ENCODE measurements at regions not wholly inside any gene's neighbourhood (a gene's known extent, or its start where the extent isn't known, plus 50 kb on each side); places are given as distances from the start of the nearest gene placed in this dataset.

- Mint-ChIP-seq H3K4me1 (no peaks in the 10 kb centered on the region), H3K27me3 (ENCODE audit: low read depth in 3 of 3) (peaks cover 0 to 2% (median 0%) of the 10 kb centered on the region in 3 donors), H3K27ac (no peak overlapping the region), H3K4me3 (no peak overlapping the region), H3K9me3 (peaks cover 4 to 23% (median 10%) of the 10 kb centered on the region in 7 donors), H3K36me3 (no peaks in the 10 kb centered on the region)
- intact Hi-C loops (cut with micrococcal nuclease), result no loop called here
- Histone ChIP-seq H3K9ac (ENCODE audit: insufficient read depth, low read length, poor library complexity, severe bottlenecking) (no peak overlapping the region), H3K9me3 (replicated peaks in 1 of 2; ENCODE audit: control insufficient read depth in 1 of 2, insufficient read depth in 1 of 2, low read length in 2 of 2) (peaks cover 3 to 6% of the 10 kb centered on the region in 2 donors), H2AFZ (ENCODE audit: insufficient read depth, low read depth, low read length, poor library complexity, severe bottlenecking) (no peak overlapping the region), H3K4me1 (ENCODE audit: control insufficient read depth in 1 of 2, insufficient read depth in 2 of 2, low read length in 2 of 2) (no peaks in the 10 kb centered on the region), H3K36me3 (replicated peaks in 1 of 2; ENCODE audit: control insufficient read depth in 1 of 2, insufficient read depth in 2 of 2, low read length in 2 of 2) (no peaks in the 10 kb centered on the region), H3K4me3 (replicated peaks in 1 of 3; ENCODE audit: low read depth in 2 of 3, low read length in 3 of 3) (no peak overlapping the region), H3K27me3 (ENCODE audit: control insufficient read depth in 2 of 2, insufficient read depth in 2 of 2, low read length in 2 of 2) (no peaks in the 10 kb centered on the region), H3K79me2 (ENCODE audit: insufficient read depth, low read length) (no peaks in the 10 kb centered on the region), H3K27ac (ENCODE audit: low read depth in 1 of 2, low read length in 2 of 2) (no peak overlapping the region), H4K20me1 (ENCODE audit: insufficient read depth, low read length) (no peaks in the 10 kb centered on the region), H3K4me2 (replicated peaks; ENCODE audit: extremely low read depth, low read length, poor library complexity, severe bottlenecking) (no peak overlapping the region)
- no peak for TF ChIP-seq CTCF (IDR thresholded peaks at IDR 0.05)
- WGBS (ENCODE audit: insufficient coverage), result 86% methylated on average over 3 of the region's 4 CpGs
- DNase-seq, result no peak
Measured at GRCh38 chr12:29879606-29880308, 96.0 kb upstream of the TMTC1 start.

GRCh38 chr12:29869946-29870345, 86.2 kb upstream of the TMTC1 start:
- Histone ChIP-seq H3K27ac (ENCODE audit: low read depth in 1 of 2, low read length in 2 of 2) (no peak overlapping the region), H3K4me3 (replicated peaks in 1 of 3; ENCODE audit: low read depth in 2 of 3, low read length in 3 of 3) (no peak overlapping the region), H3K79me2 (ENCODE audit: insufficient read depth, low read length) (no peaks in the 10 kb centered on the region), H3K9ac (ENCODE audit: insufficient read depth, low read length, poor library complexity, severe bottlenecking) (no peak overlapping the region), H3K4me2 (replicated peaks; ENCODE audit: extremely low read depth, low read length, poor library complexity, severe bottlenecking) (no peak overlapping the region), H2AFZ (ENCODE audit: insufficient read depth, low read depth, low read length, poor library complexity, severe bottlenecking) (no peak overlapping the region), H3K4me1 (ENCODE audit: control insufficient read depth in 1 of 2, insufficient read depth in 2 of 2, low read length in 2 of 2) (no peaks in the 10 kb centered on the region), H3K27me3 (ENCODE audit: control insufficient read depth in 2 of 2, insufficient read depth in 2 of 2, low read length in 2 of 2) (no peaks in the 10 kb centered on the region), H4K20me1 (ENCODE audit: insufficient read depth, low read length) (no peaks in the 10 kb centered on the region), H3K36me3 (replicated peaks in 1 of 2; ENCODE audit: control insufficient read depth in 1 of 2, insufficient read depth in 2 of 2, low read length in 2 of 2) (no peaks in the 10 kb centered on the region), H3K9me3 (replicated peaks in 1 of 2; ENCODE audit: control insufficient read depth in 1 of 2, insufficient read depth in 1 of 2, low read length in 2 of 2) (peaks cover 0 to 3% of the 10 kb centered on the region in 2 donors)
- DNase-seq, result no peak
- no peak for TF ChIP-seq CTCF (IDR thresholded peaks at IDR 0.05)
- intact Hi-C loops (cut with micrococcal nuclease), result no loop called here
- no peaks in the 10 kb centered on the region for H3K36me3 Mint-ChIP-seq
- no peaks in the 10 kb centered on the region for H3K4me1 Mint-ChIP-seq
- no CpG with 5 or more reads among the region's 1 CpG for WGBS (ENCODE audit: insufficient coverage)
- H3K27me3 Mint-ChIP-seq (ENCODE audit: low read depth in 3 of 3), result no peaks in the 10 kb centered on the region
- peaks cover 4 to 16% (median 10%) of the 10 kb centered on the region in 7 donors for H3K9me3 Mint-ChIP-seq
- no peak overlapping the region for H3K27ac Mint-ChIP-seq
- no peak overlapping the region for H3K4me3 Mint-ChIP-seq
